Osteoblast (primary cell): ENCODE measurements at regions not wholly inside any gene's neighbourhood (a gene's known extent, or its start where the extent isn't known, plus 50 kb on each side); places are given as distances from the start of the nearest gene placed in this dataset.
A peak's percentile ranks its signal among the peaks of the same experiment; 100 is the strongest.

Experiments
- DNase-seq: peaks from one replicate; pipeline ENCODE4 v3.0.0; 2011; ENCODE audit warnings: low spot score, mixed read lengths; ENCODE audit not compliant: insufficient read length; ENCODE audit errors: missing footprints
- H2AFZ ChIP-seq: 2 replicates; pipeline ENCODE4 v1.6.0; 2011; ENCODE audit warnings: mild to moderate bottlenecking, low read length
- H3K27ac ChIP-seq: 2 replicates; pipeline ENCODE4 v1.5.1; 2011; ENCODE audit warnings: mild to moderate bottlenecking, low read depth, low read length, moderate library complexity
- H3K27me3 ChIP-seq: 2 replicates; pipeline ENCODE4 v1.6.0; 2012; ENCODE audit warnings: mild to moderate bottlenecking, control low read depth, inconsistent platforms, low read length, moderate library complexity; ENCODE audit not compliant: insufficient read depth
- H3K36me3 ChIP-seq: 2 replicates; pipeline ENCODE4 v1.5.1; 2011; ENCODE audit warnings: mild to moderate bottlenecking, low read length, control low read depth, moderate library complexity; ENCODE audit not compliant: insufficient read depth
- H3K4me1 ChIP-seq: 2 replicates; pipeline ENCODE4 v1.5.1; 2011; ENCODE audit warnings: mild to moderate bottlenecking, low read length, control low read depth, moderate library complexity; ENCODE audit not compliant: insufficient read depth
- H3K4me2 ChIP-seq: 2 replicates; pipeline ENCODE4 v1.6.0; 2011; ENCODE audit warnings: mild to moderate bottlenecking, low read length; ENCODE audit not compliant: insufficient read depth
- H3K4me3 ChIP-seq: fragments of 200-600 bp; sonication (generic); 3 replicates; pipeline ENCODE4 v1.5.1; 2012; ENCODE audit warnings: mild to moderate bottlenecking, low read length, inconsistent platforms; ENCODE audit not compliant: insufficient read depth
- H3K79me2 ChIP-seq: 2 replicates; pipeline ENCODE4 v1.6.0; 2012; ENCODE audit warnings: mild to moderate bottlenecking, low read length, control low read depth, inconsistent platforms; ENCODE audit not compliant: insufficient read depth
- H3K9me3 ChIP-seq: 2 replicates; pipeline ENCODE4 v1.5.1; 2011; ENCODE audit warnings: low read depth, low read length, control low read depth
- H4K20me1 ChIP-seq: 2 replicates; pipeline ENCODE4 v1.6.0; 2012; ENCODE audit warnings: mild to moderate bottlenecking, low read length, control low read depth; ENCODE audit not compliant: insufficient read depth
- TF ChIP-seq, protein P1 (sequence below): IDR thresholded peaks from 2 replicates; pipeline ENCODE4 v1.5.1; 2011; ENCODE audit warnings: mild to moderate bottlenecking, low read depth, low read length, moderate library complexity; ENCODE audit errors: extremely low read depth

DNA sequence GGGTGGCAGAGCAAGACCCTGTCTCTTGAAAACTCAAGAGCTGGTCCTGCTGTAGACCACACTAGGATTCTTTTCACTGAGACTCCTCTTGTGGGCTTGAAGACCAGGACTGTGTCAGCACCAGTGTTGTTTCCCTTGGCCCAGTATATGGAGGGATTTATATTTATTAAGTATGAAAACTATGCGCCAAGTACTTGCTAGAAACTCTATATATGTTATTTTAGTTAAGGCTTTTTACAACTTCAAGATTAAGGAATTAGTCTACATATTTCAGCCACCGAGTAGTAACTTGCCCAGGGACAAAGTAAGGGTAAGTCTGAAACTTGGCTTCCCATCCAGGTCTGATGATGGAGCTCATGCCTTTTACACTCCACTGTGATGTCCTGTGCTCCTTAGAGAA, 488.4 kb downstream of the PCNX1 start:
- Histone ChIP-seq H3K4me3 (no peak overlapping the region), H3K4me2 (no peak overlapping the region), H3K79me2 (peaks cover 90% of the 10 kb centered on the region), H4K20me1 (peaks cover 4% of the 10 kb centered on the region), H3K9me3 (no peaks in the 10 kb centered on the region), H3K36me3 (no peaks in the 10 kb centered on the region), H2AFZ (no peak overlapping the region), H3K27me3 (no peaks in the 10 kb centered on the region), H3K27ac (peak overlapping the region; percentile 50), H3K4me1 (peaks cover 16% of the 10 kb centered on the region)
- DNase-seq = no peak
- TF ChIP-seq, protein P1, sequence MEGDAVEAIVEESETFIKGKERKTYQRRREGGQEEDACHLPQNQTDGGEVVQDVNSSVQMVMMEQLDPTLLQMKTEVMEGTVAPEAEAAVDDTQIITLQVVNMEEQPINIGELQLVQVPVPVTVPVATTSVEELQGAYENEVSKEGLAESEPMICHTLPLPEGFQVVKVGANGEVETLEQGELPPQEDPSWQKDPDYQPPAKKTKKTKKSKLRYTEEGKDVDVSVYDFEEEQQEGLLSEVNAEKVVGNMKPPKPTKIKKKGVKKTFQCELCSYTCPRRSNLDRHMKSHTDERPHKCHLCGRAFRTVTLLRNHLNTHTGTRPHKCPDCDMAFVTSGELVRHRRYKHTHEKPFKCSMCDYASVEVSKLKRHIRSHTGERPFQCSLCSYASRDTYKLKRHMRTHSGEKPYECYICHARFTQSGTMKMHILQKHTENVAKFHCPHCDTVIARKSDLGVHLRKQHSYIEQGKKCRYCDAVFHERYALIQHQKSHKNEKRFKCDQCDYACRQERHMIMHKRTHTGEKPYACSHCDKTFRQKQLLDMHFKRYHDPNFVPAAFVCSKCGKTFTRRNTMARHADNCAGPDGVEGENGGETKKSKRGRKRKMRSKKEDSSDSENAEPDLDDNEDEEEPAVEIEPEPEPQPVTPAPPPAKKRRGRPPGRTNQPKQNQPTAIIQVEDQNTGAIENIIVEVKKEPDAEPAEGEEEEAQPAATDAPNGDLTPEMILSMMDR = no peak

DNA sequence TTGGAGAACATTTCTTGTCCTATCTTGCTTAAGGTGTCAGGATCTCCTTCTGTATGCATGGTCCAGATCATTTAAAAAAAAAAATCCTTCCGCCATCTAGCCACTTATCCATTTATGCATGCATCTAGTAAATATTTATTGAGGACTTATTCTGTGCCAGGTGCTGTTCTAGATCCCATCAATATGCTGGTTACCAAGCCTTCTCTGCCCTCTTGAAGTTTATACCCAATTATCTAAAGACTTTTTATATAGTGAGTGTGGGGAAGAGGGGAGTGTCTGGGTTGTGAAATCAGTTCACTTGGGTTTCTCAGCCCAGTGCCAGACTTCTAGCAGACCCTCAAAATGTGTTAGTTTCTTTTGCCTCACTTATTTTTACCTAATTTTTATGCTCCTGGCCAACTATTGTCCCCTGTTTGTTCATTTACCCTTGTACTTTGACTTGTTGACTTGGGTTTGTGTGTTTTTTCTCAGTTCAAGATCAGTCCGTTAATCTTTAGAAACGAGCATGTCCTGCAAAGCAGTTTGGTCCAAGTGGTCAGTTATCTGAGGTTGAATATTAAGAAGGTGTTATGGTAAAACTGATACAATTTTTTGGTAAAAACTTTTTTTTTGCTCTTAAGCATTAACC, 488.9 kb downstream of the PCNX1 start:
- no peak overlapping the region for H2AFZ ChIP-seq
- H3K79me2 ChIP-seq = peaks cover 93% of the 10 kb centered on the region

DNA sequence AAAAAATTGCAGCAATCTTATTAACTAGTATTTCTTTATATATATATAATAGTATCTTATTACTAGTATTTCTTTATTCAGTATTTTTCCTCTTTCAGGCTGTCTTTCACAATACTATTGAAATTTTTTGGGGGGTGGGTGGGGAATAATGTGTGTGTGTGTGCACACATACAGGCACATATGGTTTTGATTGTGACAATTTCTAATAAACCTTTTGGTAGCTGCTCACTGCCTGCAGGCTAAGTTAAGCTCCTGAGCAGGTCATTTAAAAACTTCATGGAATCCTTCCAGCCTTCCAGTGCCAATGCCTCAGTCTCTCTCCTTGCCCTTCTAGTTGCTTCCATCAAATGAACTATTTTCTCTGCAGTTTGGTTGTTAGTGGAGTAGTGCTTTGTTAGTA, 490.1 kb downstream of the PCNX1 start:
- Histone ChIP-seq H3K36me3 (no peaks in the 10 kb centered on the region), H3K27me3 (no peaks in the 10 kb centered on the region), H2AFZ (no peak overlapping the region), H4K20me1 (peaks cover 4% of the 10 kb centered on the region), H3K4me1 (peaks cover 33% of the 10 kb centered on the region), H3K9me3 (no peaks in the 10 kb centered on the region), H3K27ac (no peak overlapping the region), H3K79me2 (peaks cover 92% of the 10 kb centered on the region), H3K4me3 (no peak overlapping the region), H3K4me2 (no peak overlapping the region)
- DNase-seq = no peak
- TF ChIP-seq, protein P1 = no peak

More for the DNA sequence above, 488.9 kb downstream of the PCNX1 start:
- H3K4me1 ChIP-seq = peaks cover 22% of the 10 kb centered on the region
- TF ChIP-seq, protein P1 = no peak
- H3K27ac ChIP-seq = no peak overlapping the region
- DNase-seq = no peak
- no peak overlapping the region for H3K4me3 ChIP-seq
- peaks cover 4% of the 10 kb centered on the region for H4K20me1 ChIP-seq
- H3K4me2 ChIP-seq = no peak overlapping the region
- H3K9me3 ChIP-seq = no peaks in the 10 kb centered on the region
- H3K27me3 ChIP-seq = no peaks in the 10 kb centered on the region
- no peaks in the 10 kb centered on the region for H3K36me3 ChIP-seq

DNA sequence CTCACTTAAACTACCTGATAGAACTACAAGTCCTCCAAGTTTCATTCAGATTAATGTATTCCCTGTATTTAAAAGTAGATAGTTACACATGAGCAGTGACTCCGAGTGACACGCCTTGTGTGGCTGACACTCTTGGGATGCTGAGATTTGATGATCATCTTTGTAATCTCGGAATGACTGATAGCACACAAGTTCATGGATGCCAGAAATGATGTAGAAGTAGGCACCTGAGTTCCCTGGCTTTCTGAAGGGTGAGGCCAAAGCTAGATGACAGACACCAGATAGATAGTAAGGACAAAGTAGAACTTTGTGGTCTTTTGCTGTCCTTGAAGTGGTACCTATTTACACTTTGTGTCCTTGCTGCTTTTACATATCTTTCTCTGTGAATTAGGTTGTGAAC, 491.2 kb downstream of the PCNX1 start:
- Histone ChIP-seq H3K27ac (no peak overlapping the region), H3K36me3 (no peaks in the 10 kb centered on the region), H3K79me2 (peaks cover 89% of the 10 kb centered on the region), H4K20me1 (peaks cover 4% of the 10 kb centered on the region), H3K9me3 (no peaks in the 10 kb centered on the region), H3K4me2 (no peak overlapping the region), H3K27me3 (no peaks in the 10 kb centered on the region), H3K4me3 (no peak overlapping the region), H2AFZ (no peak overlapping the region), H3K4me1 (peaks cover 37% of the 10 kb centered on the region)
- DNase-seq = no peak
- TF ChIP-seq, protein P1 = no peak
